Kidney (tissue), 13 donors: ENCODE measurements at regions not wholly inside any gene's neighbourhood (a gene's known extent, or its start where the extent isn't known, plus 50 kb on each side); places are given as distances from the start of the nearest gene placed in this dataset.
A peak's percentile ranks its signal among the peaks of the same experiment; 100 is the strongest.

Experiments
- DNase-seq, 5 donors: peaks; one replicate each; pipeline ENCODE4 v3.0.0-alpha.2; 2013 to 2020
- FAIRE-seq: peaks from 2 replicates; lab custom pipeline; 2012; peaks lifted over from hg19 to GRCh38; lab: Jason Lieb, UNC
- H3K27ac ChIP-seq, 2 donors: one replicate each; pipeline ENCODE4 v1.7.0; 2013; ENCODE audit warnings: low read depth in 2 of 2, low read length in 2 of 2, inconsistent platforms in 1 of 2
- H3K27me3 ChIP-seq: one replicate; pipeline ENCODE4 v1.7.1; 2013; ENCODE audit warnings: low read length, inconsistent platforms; ENCODE audit not compliant: control insufficient read depth, insufficient read depth
- H3K36me3 ChIP-seq, 3 donors: one replicate each; pipeline versions ENCODE4 v1.7.0 to v1.7.1; 2013; ENCODE audit warnings: low read length in 3 of 3, control low read depth in 1 of 3, inconsistent platforms in 1 of 3; ENCODE audit not compliant: insufficient read depth in 3 of 3, control insufficient read depth in 2 of 3
- H3K4me1 ChIP-seq, 3 donors: one replicate each; pipeline versions ENCODE4 v1.7.0 to v1.7.1; 2013; ENCODE audit warnings: low read length in 3 of 3, inconsistent platforms in 1 of 3, low read depth in 1 of 3; ENCODE audit not compliant: control insufficient read depth in 2 of 3, insufficient read depth in 2 of 3
- H3K4me3 ChIP-seq, 3 donors: one replicate each; pipeline versions ENCODE4 v1.7.0 to v1.8.1; 2013; ENCODE audit warnings: low read length in 3 of 3, control low read depth in 1 of 3, inconsistent platforms in 1 of 3
- H3K9ac ChIP-seq, 3 donors: one replicate each; pipeline versions ENCODE4 v1.7.0 to v1.7.1; 2013; ENCODE audit warnings: low read length in 3 of 3, control low read depth in 1 of 3, inconsistent platforms in 1 of 3
- H3K9me3 ChIP-seq, 3 donors: one replicate each; pipeline versions ENCODE4 v1.7.0 to v1.7.1; 2013; ENCODE audit warnings: low read length in 3 of 3, control low read depth in 1 of 3, inconsistent platforms in 1 of 3; ENCODE audit not compliant: control insufficient read depth in 2 of 3, insufficient read depth in 1 of 3
- CTCF ChIP-seq: IDR thresholded peaks from 3 replicates; pipeline ENCODE4 v1.5.1; 2012; ENCODE audit warnings: mild to moderate bottlenecking, moderate library complexity, borderline replicate concordance; ENCODE audit not compliant: insufficient read depth; ENCODE audit errors: extremely low read depth
- intact Hi-C: fragments of 100-400 bp; cut with DNase I; formaldehyde crosslinking; loops from one replicate; pipeline ENCODE4 v1.11.1; 2022
- microRNA-seq: library from miRNA; unstranded; fragments of <30 nt; microRNA quantifications from one replicate; pipeline ENCODE4 v1.2.0, GENCODE V29; 2020
- donor health status: control.
- donor health status: control.
- donor health status: control.
- donor health status: control.
- donor health status: control.
- donor health status: DM: yes; HTN: yes; CAD: no.
- donor health status: Normal renal cell carcinoma (clear cell type).

- no peak overlapping the region for H3K4me3 ChIP-seq
- no peak for DNase-seq
- H3K4me1 ChIP-seq: no peaks in the 10 kb centered on the region
- H3K36me3 ChIP-seq: no peaks in the 10 kb centered on the region
- no peak for FAIRE-seq
- intact Hi-C loops: no loop called here
- H3K27me3 ChIP-seq: no peaks in the 10 kb centered on the region
- no peaks in the 10 kb centered on the region for H3K9me3 ChIP-seq
- no peak for TF ChIP-seq CTCF
- no peak overlapping the region for H3K27ac ChIP-seq
- no peak overlapping the region for H3K9ac ChIP-seq
Observed at GRCh38 chr3:44186111-44186672, 55.5 kb upstream of the TOPAZ1 start.

GRCh38 chr3:44186712-44187111 lies 55.0 kb upstream of the TOPAZ1 start:
- no peaks in the 10 kb centered on the region for H3K4me1 ChIP-seq
- DNase-seq (no peak), FAIRE-seq (no peak)
- H3K27ac ChIP-seq: no peak overlapping the region
- no peaks in the 10 kb centered on the region for H3K27me3 ChIP-seq
- intact Hi-C loops: no loop called here
- no peak overlapping the region for H3K4me3 ChIP-seq
- no peaks in the 10 kb centered on the region for H3K9me3 ChIP-seq
- no peaks in the 10 kb centered on the region for H3K36me3 ChIP-seq
- no peak overlapping the region for H3K9ac ChIP-seq
- no peak for TF ChIP-seq CTCF

Small RNA genes lying in the stretch of these regions (microRNA-seq; reads per million reads assigned to microRNA genes)
- gene MIR138-1: 60.2 reads per million, percentile 45 among the genes with 10 or more reads in this experiment
